Neural progenitor cell (in vitro differentiated cells): ENCODE measurements at regions not wholly inside any gene's neighbourhood (a gene's known extent, or its start where the extent isn't known, plus 50 kb on each side); places are given as distances from the start of the nearest gene placed in this dataset.

Source experiments
- EZH2 ChIP-seq: fragments of 200-600 bp; sonication (generic); IDR thresholded peaks from 2 replicates; pipeline ENCODE4 v1.6.1; 2017; ENCODE audit warnings: antibody characterized with exemption, mild to moderate bottlenecking, moderate library complexity
- TF ChIP-seq, protein P1 (sequence below): fragments of 200-600 bp; sonication (generic); IDR thresholded peaks from 2 replicates; pipeline ENCODE4 v1.5.1; 2017; ENCODE audit warnings: antibody characterized with exemption, mild to moderate bottlenecking

DNA sequence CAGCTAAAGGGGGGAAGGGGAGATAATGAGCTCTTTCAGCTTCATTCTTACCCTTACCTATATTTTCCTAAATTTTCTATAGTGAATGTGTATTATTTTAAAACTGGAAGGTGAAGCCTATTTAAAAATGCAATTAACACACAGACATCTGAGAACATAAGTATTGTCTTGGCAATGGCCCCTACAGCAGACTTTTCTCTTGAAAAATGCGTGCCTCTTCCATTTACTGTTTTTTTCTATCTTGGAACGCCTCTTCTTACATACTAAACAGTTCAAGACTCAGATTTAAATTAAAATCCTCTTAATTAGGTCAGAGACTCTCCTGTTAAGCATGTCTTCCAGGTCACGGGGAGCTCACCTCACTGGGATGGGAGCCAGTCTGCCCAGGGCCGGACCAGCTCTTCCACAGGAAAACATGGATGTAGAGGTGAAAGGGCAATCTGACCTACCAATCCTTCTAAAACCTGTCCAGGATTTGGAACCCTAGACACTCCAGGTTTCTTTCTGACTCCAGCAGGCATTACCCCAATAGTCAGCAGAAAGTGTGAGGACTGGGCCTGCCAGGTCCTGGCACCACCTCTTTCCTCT is 137.3 kb downstream of the ZNF281 start:
- no peak for TF ChIP-seq EZH2
- TF ChIP-seq, protein P1, sequence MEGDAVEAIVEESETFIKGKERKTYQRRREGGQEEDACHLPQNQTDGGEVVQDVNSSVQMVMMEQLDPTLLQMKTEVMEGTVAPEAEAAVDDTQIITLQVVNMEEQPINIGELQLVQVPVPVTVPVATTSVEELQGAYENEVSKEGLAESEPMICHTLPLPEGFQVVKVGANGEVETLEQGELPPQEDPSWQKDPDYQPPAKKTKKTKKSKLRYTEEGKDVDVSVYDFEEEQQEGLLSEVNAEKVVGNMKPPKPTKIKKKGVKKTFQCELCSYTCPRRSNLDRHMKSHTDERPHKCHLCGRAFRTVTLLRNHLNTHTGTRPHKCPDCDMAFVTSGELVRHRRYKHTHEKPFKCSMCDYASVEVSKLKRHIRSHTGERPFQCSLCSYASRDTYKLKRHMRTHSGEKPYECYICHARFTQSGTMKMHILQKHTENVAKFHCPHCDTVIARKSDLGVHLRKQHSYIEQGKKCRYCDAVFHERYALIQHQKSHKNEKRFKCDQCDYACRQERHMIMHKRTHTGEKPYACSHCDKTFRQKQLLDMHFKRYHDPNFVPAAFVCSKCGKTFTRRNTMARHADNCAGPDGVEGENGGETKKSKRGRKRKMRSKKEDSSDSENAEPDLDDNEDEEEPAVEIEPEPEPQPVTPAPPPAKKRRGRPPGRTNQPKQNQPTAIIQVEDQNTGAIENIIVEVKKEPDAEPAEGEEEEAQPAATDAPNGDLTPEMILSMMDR: no peak
